B cell (primary cell): ENCODE measurements at regions not wholly inside any gene's neighbourhood (a gene's known extent, or its start where the extent isn't known, plus 50 kb on each side); places are given as distances from the start of the nearest gene placed in this dataset.

Experiments
- ATAC-seq: fragments of 200-7000 bp; cut with Tn5 transposase; one replicate; pipeline ENCODE4 v1.10.0; 2021; ENCODE audit warnings: low read depth, mild to moderate bottlenecking, moderate number of reproducible peaks, moderate library complexity
- CTCF ChIA-PET: fragments of 350-600 bp; sonication (Branson Sonifier 250); formaldehyde crosslinking; loops from one replicate; lab custom pipeline; 2021; ENCODE audit warnings: antibody characterized with exemption, inconsistent platforms; lab: Charles Lee
- POLR2A ChIA-PET: fragments of 350-600 bp; sonication (Branson Sonifier 250); formaldehyde crosslinking; loops from one replicate; lab custom pipeline; 2021; ENCODE audit warnings: antibody characterized with exemption; lab: Charles Lee
- DNase-seq: peaks from one replicate; pipeline ENCODE4 v3.0.0; 2013
- H2AFZ ChIP-seq: 2 replicates; pipeline ENCODE4 v1.6.1; 2012; ENCODE audit warnings: mild to moderate bottlenecking, low read depth, low read length; ENCODE audit not compliant: insufficient read depth, poor library complexity, severe bottlenecking
- H3K27ac ChIP-seq, 2 donors: 1 replicate in 1 of 2; 2 replicates in 1 of 2; pipeline ENCODE4 v1.5.1; 2012 to 2013; ENCODE audit warnings: low read length in 2 of 2, mild to moderate bottlenecking in 2 of 2, moderate library complexity in 1 of 2
- H3K27me3 ChIP-seq, 4 experiments: fragments of 200-600 bp in 1 of 4; sonication (generic) in 1 of 4; replicated peaks in 1 of 4; 1 replicate in 2 of 4; 2 replicates in 2 of 4; pipeline versions ENCODE4 v1.6.1 to v1.7.0; 2013 to 2016; ENCODE audit warnings: low read length in 3 of 4, mild to moderate bottlenecking in 2 of 4, mixed read lengths in 1 of 4, moderate library complexity in 1 of 4; ENCODE audit not compliant: insufficient read depth in 4 of 4, control insufficient read depth in 3 of 4; ENCODE audit errors: control extremely low read depth in 1 of 4
- H3K36me3 ChIP-seq, 2 experiments: replicated peaks in 1 of 2; 1 replicate in 1 of 2; 2 replicates in 1 of 2; pipeline versions ENCODE4 v1.6.1 to v1.7.1; 2013; ENCODE audit warnings: low read length in 1 of 2; ENCODE audit not compliant: insufficient read depth in 2 of 2, control insufficient read depth in 1 of 2; ENCODE audit errors: control extremely low read depth in 1 of 2, extremely low read depth in 1 of 2
- H3K4me1 ChIP-seq, 2 donors: fragments of 200-600 bp in 1 of 2; sonication (generic) in 1 of 2; 1 replicate in 1 of 2; 2 replicates in 1 of 2; pipeline versions ENCODE4 v1.5.1 to v1.6.1; 2013 to 2017; ENCODE audit warnings: low read length in 2 of 2; ENCODE audit not compliant: control insufficient read depth in 2 of 2, insufficient read depth in 2 of 2
- H3K4me2 ChIP-seq: replicated peaks from 2 replicates; pipeline ENCODE3; 2012; ENCODE audit warnings: mild to moderate bottlenecking, low read depth, low read length; ENCODE audit not compliant: poor library complexity, severe bottlenecking
- H3K4me3 ChIP-seq, 5 experiments: fragments of 200-600 bp in 1 of 5; sonication (generic) in 1 of 5; 1 replicate in 3 of 5; 2 replicates in 2 of 5; pipeline versions ENCODE4 v1.5.1 to v1.7.0; 2011 to 2016; ENCODE audit warnings: low read length in 4 of 5, mild to moderate bottlenecking in 4 of 5, low read depth in 2 of 5, control low read depth in 1 of 5, moderate library complexity in 1 of 5; ENCODE audit not compliant: insufficient read depth in 1 of 5; ENCODE audit errors: control extremely low read depth in 1 of 5, extremely low read depth in 1 of 5
- H3K79me2 ChIP-seq: fragments of 200-600 bp; sonication (generic); one replicate; pipeline ENCODE4 v1.6.0; 2016; ENCODE audit warnings: low read length; ENCODE audit not compliant: control insufficient read depth, insufficient read depth
- H3K9ac ChIP-seq: fragments of 200-600 bp; sonication (generic); 2 replicates; pipeline ENCODE4 v1.6.1; 2017; ENCODE audit warnings: mild to moderate bottlenecking, low read length, moderate library complexity
- H3K9me3 ChIP-seq, 3 donors: one replicate each; pipeline versions ENCODE4 v1.6.1 to v1.7.1; 2013; ENCODE audit warnings: low read length in 2 of 3; ENCODE audit not compliant: control insufficient read depth in 2 of 3, insufficient read depth in 1 of 3; ENCODE audit errors: control extremely low read depth in 1 of 3
- H4K20me1 ChIP-seq: 2 replicates; pipeline ENCODE4 v1.6.0; 2012; ENCODE audit warnings: mild to moderate bottlenecking, low read length; ENCODE audit not compliant: insufficient read depth, control insufficient read depth, poor library complexity, severe bottlenecking
- H3K27ac Mint-ChIP-seq: one replicate; pipeline ENCODE4 v1.8.0; 2021; ENCODE audit warnings: mixed read lengths
- H3K27me3 Mint-ChIP-seq: one replicate; pipeline ENCODE4 v1.8.0; 2021; ENCODE audit warnings: mixed read lengths
- H3K4me1 Mint-ChIP-seq: one replicate; pipeline ENCODE4 v1.8.0; 2021; ENCODE audit warnings: mixed read lengths
- H3K4me3 Mint-ChIP-seq: one replicate; pipeline ENCODE4 v1.8.0; 2021; ENCODE audit warnings: mixed read lengths
- H3K9me3 Mint-ChIP-seq: one replicate; pipeline ENCODE4 v1.8.0; 2022; ENCODE audit warnings: mixed read lengths; ENCODE audit not compliant: insufficient read depth
- EZH2 ChIP-seq: IDR thresholded peaks from 2 replicates; pipeline ENCODE4 v1.6.1; 2012; ENCODE audit warnings: borderline replicate concordance, low read depth, mild to moderate bottlenecking, moderate library complexity, low read length; ENCODE audit not compliant: insufficient read depth, poor library complexity, severe bottlenecking
- WGBS: methylation state at CpG from one replicate; pipeline ENCODE4 v1.1.5; 2013; ENCODE audit warnings: missing lambda C conversion rate; ENCODE audit not compliant: insufficient coverage; 5-methylcytosine and 5-hydroxymethylcytosine counted together
- intact Hi-C: fragments of 100-400 bp; cut with micrococcal nuclease; formaldehyde crosslinking; loops from one replicate; pipeline ENCODE4 v1.10.0; 2022
- TF ChIP-seq, protein P1 (sequence below): fragments of 200-600 bp; IDR thresholded peaks from one replicate; pipeline ENCODE4 v1.8.0; 2022; ENCODE audit warnings: antibody characterized with exemption, mild to moderate bottlenecking

DNA sequence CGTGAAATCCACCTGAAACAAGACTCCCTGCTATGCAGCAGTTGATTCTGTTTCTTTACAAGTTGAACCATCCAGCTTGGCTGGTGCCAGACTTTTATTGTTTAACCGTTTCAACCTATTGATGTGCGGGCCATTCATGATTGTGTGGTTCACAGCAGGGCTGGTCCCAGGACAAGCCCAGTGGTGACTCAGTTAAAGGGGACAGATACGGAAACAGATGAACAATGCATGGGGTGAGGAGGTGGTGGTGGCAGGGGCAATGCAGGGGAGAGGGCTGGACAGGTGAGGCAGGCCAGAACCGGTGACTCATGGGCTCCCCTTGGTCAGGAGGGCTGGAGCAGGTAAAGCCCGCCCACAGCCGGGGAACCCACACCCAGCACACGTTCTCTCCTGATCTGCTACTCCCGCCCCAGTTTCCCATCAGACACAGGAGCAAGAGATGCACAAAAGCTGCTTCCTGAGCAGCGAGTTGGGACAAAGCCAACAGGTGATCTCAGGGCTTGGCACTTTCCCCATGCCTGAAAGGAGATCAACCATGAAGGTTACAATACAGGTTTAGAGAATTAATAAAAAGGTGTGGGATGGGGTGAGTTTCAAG, 232.2 kb downstream of the LY86 start:
- no peak overlapping the region for H3K4me2 ChIP-seq
- H3K27me3 ChIP-seq, result peaks cover 0 to 2% (median 0%) of the 10 kb centered on the region in 4 experiments
- CTCF ChIA-PET, result interaction anchor here (2.8 kb wide), 1 partner anchor 12 kb away, joined by 6 read pairs; no protein-coding TSS in a partner anchor
- ATAC-seq, result no peak
- intact Hi-C loops, result no loop called here
- Mint-ChIP-seq H3K4me1 (peaks cover 16% of the 10 kb centered on the region), H3K4me3 (no peak overlapping the region), H3K27me3 (no peaks in the 10 kb centered on the region), H3K27ac (no peak overlapping the region), H3K9me3 (no peaks in the 10 kb centered on the region)
- H3K4me1 ChIP-seq, result peaks cover 8 to 14% of the 10 kb centered on the region in 2 donors
- no peak overlapping the region for H3K27ac ChIP-seq
- no peaks in the 10 kb centered on the region for H4K20me1 ChIP-seq
- TF ChIP-seq, protein P1, sequence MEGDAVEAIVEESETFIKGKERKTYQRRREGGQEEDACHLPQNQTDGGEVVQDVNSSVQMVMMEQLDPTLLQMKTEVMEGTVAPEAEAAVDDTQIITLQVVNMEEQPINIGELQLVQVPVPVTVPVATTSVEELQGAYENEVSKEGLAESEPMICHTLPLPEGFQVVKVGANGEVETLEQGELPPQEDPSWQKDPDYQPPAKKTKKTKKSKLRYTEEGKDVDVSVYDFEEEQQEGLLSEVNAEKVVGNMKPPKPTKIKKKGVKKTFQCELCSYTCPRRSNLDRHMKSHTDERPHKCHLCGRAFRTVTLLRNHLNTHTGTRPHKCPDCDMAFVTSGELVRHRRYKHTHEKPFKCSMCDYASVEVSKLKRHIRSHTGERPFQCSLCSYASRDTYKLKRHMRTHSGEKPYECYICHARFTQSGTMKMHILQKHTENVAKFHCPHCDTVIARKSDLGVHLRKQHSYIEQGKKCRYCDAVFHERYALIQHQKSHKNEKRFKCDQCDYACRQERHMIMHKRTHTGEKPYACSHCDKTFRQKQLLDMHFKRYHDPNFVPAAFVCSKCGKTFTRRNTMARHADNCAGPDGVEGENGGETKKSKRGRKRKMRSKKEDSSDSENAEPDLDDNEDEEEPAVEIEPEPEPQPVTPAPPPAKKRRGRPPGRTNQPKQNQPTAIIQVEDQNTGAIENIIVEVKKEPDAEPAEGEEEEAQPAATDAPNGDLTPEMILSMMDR, result no peak
- no peak for TF ChIP-seq EZH2
- H3K79me2 ChIP-seq, result no peaks in the 10 kb centered on the region
- H2AFZ ChIP-seq, result no peak overlapping the region
- H3K4me3 ChIP-seq, result no peak overlapping the region
- no peaks in the 10 kb centered on the region for H3K9me3 ChIP-seq
- POLR2A ChIA-PET, result no interaction called here
- WGBS, result 88% methylated on average over 10 of the region's 10 CpGs
- no peak for DNase-seq
- H3K9ac ChIP-seq, result no peak overlapping the region
- H3K36me3 ChIP-seq, result no peaks in the 10 kb centered on the region

DNA sequence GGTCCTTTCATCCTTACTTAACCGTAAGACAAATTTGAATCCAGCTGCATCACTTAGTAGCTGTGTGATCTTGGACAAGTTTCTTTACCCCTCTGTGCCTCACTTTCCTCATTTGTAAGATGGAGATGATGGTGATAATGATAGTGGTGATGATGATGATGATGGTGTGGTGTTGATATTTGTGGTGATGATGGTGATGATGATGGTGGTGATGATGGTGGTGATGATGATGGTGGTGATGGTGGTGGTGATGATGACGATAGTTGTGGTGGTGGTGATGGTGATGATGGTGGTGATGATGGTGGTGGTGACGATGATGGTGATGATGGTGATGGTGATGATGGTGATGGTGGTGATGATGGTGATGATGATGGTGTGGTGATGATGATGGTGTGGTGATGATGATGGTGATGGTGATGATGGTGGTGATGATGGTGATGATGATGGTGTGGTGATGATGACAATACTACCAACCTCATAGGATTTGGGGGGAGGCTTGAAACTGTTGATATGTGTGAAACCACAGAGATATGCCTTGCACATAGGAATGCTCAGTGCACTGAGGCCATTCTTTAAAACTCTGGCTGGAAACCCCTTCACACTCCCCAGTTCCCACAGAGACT, 233.2 kb downstream of the LY86 start:
- H4K20me1 ChIP-seq, result no peaks in the 10 kb centered on the region
- no peak overlapping the region for H3K4me3 Mint-ChIP-seq
- H3K27me3 ChIP-seq, result peaks cover 0 to 2% (median 0%) of the 10 kb centered on the region in 4 experiments
- WGBS, result 100% methylated on average over 1 of the region's 3 CpGs
- no peaks in the 10 kb centered on the region for H3K79me2 ChIP-seq
- H3K9ac ChIP-seq, result no peak overlapping the region
- no peak overlapping the region for H3K27ac ChIP-seq
- CTCF ChIA-PET, result interaction anchor here (2.8 kb wide), 1 partner anchor 13 kb away, joined by 6 read pairs; no protein-coding TSS in a partner anchor
- no peak overlapping the region for H3K4me3 ChIP-seq
- no peak for DNase-seq
- intact Hi-C loops, result no loop called here
- H3K4me1 ChIP-seq, result peaks cover 13 to 21% of the 10 kb centered on the region in 2 donors
- H3K27me3 Mint-ChIP-seq, result peaks cover 5% of the 10 kb centered on the region
- H3K9me3 ChIP-seq, result no peaks in the 10 kb centered on the region
- no peaks in the 10 kb centered on the region for H3K9me3 Mint-ChIP-seq
- no peaks in the 10 kb centered on the region for H3K36me3 ChIP-seq
- POLR2A ChIA-PET, result no interaction called here
- H2AFZ ChIP-seq, result no peak overlapping the region
- no peak overlapping the region for H3K27ac Mint-ChIP-seq
- TF ChIP-seq, protein P1, result no peak
- TF ChIP-seq EZH2, result no peak
- H3K4me2 ChIP-seq, result no peak overlapping the region
- peaks cover 19% of the 10 kb centered on the region for H3K4me1 Mint-ChIP-seq
- no peak for ATAC-seq
